Activated CD8-positive, alpha-beta memory T cell treated with anti-CD3 and anti-CD28 coated beads, Interleukin-2, amount 50 U/mL, for 1 hour (primary cell): ENCODE measurements at regions not wholly inside any gene's neighbourhood (a gene's known extent, or its start where the extent isn't known, plus 50 kb on each side); places are given as distances from the start of the nearest gene placed in this dataset.

Experiments
- DNase-seq: peaks from one replicate; pipeline ENCODE4 v3.0.0-alpha.2; 2020; ENCODE audit errors: extremely low read depth

GRCh38 chr6:156009656-156010055, 554.0 kb upstream of the NOX3 start:
- DNase-seq = no peak

GRCh38 chr6:156004796-156005195, 549.2 kb upstream of the NOX3 start:
- DNase-seq = no peak

- no peak for DNase-seq
Observed at GRCh38 chr6:155996151-155996550, 540.5 kb upstream of the NOX3 start.

- no peak for DNase-seq
Observed at GRCh38 chr6:155995281-155995680, 539.6 kb upstream of the NOX3 start.

DNA sequence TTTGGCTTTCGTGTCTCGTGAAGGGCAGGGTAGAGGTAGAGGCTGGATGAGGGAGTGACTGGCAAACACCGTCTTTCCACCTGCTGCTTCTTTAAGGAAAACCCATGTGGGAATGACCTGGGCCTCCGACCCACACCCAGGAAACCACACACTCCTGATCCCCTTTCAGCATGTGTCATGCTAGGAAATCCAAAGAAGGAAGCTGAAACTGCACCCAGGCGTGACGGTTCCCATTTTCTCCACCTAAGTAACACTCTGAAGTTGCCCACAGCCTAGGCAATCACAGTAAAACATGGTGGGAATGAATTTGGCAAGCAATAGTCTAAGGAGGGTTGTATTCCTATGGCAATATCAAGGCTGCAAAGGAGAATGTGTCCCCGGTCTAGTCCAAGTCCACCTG, 538.4 kb upstream of the NOX3 start:
- DNase-seq = no peak

- DNase-seq = no peak
Observed at GRCh38 chr6:155993240-155993639, 537.6 kb upstream of the NOX3 start.

- DNase-seq = no peak
Observed at GRCh38 chr6:155985660-155986138, 530.1 kb upstream of the NOX3 start.

GRCh38 chr6:155980768-155981079, 525.1 kb upstream of the NOX3 start:
- no peak for DNase-seq

DNA sequence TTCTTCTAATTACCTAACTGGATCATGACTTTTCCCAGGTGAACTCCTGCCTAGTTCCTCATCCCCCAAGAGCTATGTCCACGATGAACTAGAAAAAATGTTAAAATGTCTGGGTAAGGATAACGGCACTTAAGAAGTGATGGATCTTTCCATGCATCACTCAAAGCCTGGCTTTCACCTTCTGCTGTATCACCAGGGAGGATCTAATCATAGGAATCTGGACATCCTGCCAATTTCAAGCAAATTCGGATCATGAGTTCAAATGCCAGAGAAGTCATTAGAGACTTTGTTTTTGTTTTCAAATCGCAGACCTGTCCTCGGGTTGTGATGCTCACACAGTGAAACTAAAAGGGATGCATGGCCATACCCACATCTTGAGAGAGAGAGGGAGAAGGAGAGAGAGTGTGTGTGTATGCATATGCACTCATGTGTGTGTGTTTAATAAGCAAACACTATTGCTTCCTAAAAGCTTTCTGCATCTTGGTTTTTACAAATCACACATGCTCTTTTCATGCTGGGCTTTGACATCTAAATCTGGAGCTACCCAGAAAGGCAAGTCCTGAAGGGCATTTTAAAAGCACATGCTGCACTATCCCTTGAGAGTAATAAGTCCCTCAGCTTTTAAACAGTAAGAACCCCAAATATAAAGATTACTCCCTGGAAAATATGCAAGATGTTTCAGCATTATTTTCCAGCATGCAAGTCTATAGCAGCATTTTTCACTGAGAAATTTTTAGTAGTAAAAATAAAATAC, 524.6 kb upstream of the NOX3 start:
- no peak for DNase-seq

- DNase-seq = no peak
Observed at GRCh38 chr6:155975506-155975905, 519.9 kb upstream of the NOX3 start.

- DNase-seq = no peak
Observed at GRCh38 chr6:155974811-155975323, 519.2 kb upstream of the NOX3 start.

DNA sequence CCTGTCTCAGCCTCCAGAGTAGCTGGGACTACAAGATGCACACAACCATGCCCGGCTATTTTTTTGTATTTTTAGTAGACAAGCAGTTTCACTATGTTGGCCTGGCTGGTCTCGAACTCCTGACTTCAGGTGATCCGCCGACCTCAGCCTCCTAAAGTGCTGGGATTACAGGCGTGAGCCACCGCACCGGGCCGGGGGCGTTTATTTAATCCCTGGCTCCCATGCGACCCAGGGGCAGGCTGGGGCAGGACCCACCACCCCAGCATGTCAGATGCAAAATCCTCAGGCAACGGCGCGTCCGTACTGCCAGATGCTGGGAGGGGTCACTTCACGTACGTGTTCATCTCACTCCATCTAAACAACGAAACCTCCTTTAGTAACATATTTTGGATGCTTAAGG, 518.7 kb upstream of the NOX3 start:
- DNase-seq = no peak

DNA sequence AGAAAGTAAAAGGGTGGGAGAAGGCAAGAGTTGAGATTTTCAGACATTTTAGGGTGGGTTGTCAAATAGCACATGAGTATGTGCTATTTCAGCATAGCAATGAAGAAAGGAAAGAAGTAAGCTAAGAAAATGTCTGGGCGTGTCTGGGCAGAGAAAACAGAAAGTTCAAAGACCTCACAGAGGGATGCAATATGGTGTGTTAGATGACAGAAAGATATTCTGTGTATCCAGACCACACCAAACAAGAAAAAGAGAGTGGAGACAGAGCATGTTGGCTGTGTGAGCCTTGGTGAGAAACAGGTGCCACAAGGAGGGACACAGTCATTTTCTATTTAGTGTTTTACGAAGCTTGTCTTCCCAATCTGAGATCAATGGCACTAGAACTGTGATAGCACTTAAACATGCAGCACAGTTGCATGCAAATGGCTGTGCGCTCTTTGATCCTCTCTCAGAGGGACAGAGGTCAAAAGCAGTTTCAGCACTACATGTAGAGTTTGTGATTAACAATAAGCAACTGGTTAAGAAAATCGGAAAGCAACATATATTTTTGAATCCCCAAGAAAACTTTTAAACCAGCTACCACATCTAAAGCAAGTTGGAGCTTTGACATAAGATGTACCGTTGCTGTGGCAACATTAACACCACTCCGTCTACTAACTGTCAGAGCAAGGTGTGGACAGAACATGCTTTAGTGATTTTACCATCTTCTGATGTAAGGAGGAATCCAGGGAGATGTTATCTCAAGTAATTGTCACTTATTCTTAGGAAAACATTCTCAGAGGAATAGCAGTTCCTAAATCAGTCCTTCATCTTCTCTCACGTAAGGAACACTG, 515.5 kb upstream of the NOX3 start:
- no peak for DNase-seq

GRCh38 chr6:155970472-155970871, 514.8 kb upstream of the NOX3 start:
- DNase-seq = no peak

- no peak for DNase-seq
Observed at GRCh38 chr6:155968921-155969320, 513.3 kb upstream of the NOX3 start.

- no peak for DNase-seq
Observed at GRCh38 chr6:155967322-155967721, 511.7 kb upstream of the NOX3 start.

GRCh38 chr6:155964544-155964943, 508.9 kb upstream of the NOX3 start:
- DNase-seq = no peak

GRCh38 chr6:155962276-155962675, 506.6 kb upstream of the NOX3 start:
- DNase-seq = no peak

- DNase-seq = no peak
Observed at GRCh38 chr6:155959898-155960495, 504.4 kb upstream of the NOX3 start.

- no peak for DNase-seq
Observed at GRCh38 chr6:155958550-155958949, 502.9 kb upstream of the NOX3 start.

GRCh38 chr6:155955038-155955437, 499.4 kb upstream of the NOX3 start:
- no peak for DNase-seq

- no peak for DNase-seq
Observed at GRCh38 chr6:155954149-155954548, 498.5 kb upstream of the NOX3 start.

DNA sequence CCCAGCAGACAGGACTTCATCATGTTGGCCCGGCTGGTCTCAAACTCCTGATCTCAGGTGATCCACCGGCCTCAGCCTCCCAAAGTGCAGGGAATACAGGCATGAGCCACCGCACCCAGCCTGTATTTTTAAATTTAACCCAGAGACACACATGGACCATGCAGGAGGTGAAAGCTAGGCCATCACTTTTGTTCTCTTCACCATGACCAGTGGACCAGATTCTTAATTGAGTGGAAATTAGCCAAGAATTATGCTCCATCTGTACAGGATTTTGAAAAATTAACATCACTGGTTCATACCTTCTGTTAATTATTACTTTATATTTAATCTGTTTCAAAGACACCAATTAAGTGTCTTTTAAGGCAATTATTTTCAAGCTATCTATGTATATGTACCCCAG, 493.6 kb upstream of the NOX3 start:
- no peak for DNase-seq
